Progenitor cell of endocrine pancreas (in vitro differentiated cells): ENCODE measurements at regions not wholly inside any gene's neighbourhood (a gene's known extent, or its start where the extent isn't known, plus 50 kb on each side); places are given as distances from the start of the nearest gene placed in this dataset.

Experiments
- DNase-seq: peaks from one replicate; pipeline ENCODE4 v3.0.0; 2021; ENCODE audit warnings: low spot score; ENCODE audit not compliant: unreplicated experiment
- H3K27ac Mint-ChIP-seq: 2 replicates; pipeline ENCODE4 v1.8.0; 2021; ENCODE audit warnings: mild to moderate bottlenecking, moderate library complexity, mixed read lengths
- H3K27me3 Mint-ChIP-seq: 2 replicates; pipeline ENCODE4 v1.8.0; 2021; ENCODE audit warnings: mixed read lengths
- H3K36me3 Mint-ChIP-seq: 2 replicates; pipeline ENCODE4 v1.8.0; 2022; ENCODE audit warnings: mixed read lengths; ENCODE audit not compliant: insufficient read depth
- H3K4me1 Mint-ChIP-seq: 2 replicates; pipeline ENCODE4 v1.8.0; 2021; ENCODE audit warnings: low read depth, mixed read lengths
- H3K4me3 Mint-ChIP-seq: 2 replicates; pipeline ENCODE4 v1.8.0; 2021; ENCODE audit warnings: low read depth, mild to moderate bottlenecking, moderate library complexity, mixed read lengths
- H3K9me3 Mint-ChIP-seq: 2 replicates; pipeline ENCODE4 v1.8.0; 2021; ENCODE audit warnings: low read depth, mixed read lengths
- TF ChIP-seq, protein P1 (sequence below): fragments of 200-600 bp; sonication (generic); IDR thresholded peaks from one replicate; pipeline ENCODE4 v1.5.0; 2021; ENCODE audit warnings: antibody characterized with exemption, mild to moderate bottlenecking; ENCODE audit not compliant: unreplicated experiment

DNA sequence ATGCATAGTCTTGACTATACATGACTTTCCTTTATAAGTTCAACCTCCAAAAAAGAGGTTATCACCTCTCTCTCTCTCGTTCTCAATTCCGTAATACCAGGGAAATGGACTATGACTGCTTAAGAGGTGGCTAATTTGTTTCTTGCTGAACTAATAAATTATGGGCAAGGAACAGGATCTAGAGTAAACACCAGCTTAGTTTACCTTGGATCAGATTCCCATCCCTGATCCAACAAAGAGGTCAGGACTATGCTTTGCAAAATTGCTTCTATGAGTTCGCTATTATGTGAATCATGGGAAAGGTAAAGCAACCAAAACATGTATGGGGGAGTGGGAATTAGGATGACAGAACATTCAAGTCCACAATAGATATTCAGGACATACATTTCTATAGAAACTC lies 630.7 kb downstream of the HACE1 start:
- Mint-ChIP-seq H3K9me3 (peaks cover 1% of the 10 kb centered on the region), H3K4me3 (no peak overlapping the region), H3K27me3 (no peaks in the 10 kb centered on the region), H3K4me1 (peaks cover 36% of the 10 kb centered on the region), H3K27ac (no peak overlapping the region), H3K36me3 (no peaks in the 10 kb centered on the region)
- DNase-seq = no peak
- TF ChIP-seq, protein P1, sequence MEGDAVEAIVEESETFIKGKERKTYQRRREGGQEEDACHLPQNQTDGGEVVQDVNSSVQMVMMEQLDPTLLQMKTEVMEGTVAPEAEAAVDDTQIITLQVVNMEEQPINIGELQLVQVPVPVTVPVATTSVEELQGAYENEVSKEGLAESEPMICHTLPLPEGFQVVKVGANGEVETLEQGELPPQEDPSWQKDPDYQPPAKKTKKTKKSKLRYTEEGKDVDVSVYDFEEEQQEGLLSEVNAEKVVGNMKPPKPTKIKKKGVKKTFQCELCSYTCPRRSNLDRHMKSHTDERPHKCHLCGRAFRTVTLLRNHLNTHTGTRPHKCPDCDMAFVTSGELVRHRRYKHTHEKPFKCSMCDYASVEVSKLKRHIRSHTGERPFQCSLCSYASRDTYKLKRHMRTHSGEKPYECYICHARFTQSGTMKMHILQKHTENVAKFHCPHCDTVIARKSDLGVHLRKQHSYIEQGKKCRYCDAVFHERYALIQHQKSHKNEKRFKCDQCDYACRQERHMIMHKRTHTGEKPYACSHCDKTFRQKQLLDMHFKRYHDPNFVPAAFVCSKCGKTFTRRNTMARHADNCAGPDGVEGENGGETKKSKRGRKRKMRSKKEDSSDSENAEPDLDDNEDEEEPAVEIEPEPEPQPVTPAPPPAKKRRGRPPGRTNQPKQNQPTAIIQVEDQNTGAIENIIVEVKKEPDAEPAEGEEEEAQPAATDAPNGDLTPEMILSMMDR = no peak

DNA sequence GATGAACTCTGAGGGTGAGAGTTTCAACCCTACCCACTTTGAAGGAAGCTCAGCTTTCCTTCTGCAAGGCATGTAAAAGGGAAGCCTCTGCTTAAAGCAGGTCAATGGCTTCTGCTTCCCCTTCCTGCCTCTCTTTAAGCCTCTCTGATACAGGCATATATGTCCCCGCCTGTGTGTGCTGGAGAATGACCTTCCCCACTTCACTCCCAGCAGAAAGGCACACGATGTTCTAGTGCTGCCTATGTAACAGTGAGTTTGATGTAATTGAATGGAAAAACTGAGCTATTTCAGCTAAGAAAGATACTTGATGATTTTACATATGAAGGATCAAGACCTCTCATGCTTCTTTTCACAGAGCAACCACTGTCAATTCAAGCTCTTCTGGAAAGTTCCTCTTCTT lies 632.2 kb downstream of the HACE1 start:
- H3K27ac Mint-ChIP-seq = no peak overlapping the region
- H3K4me3 Mint-ChIP-seq = no peak overlapping the region
- TF ChIP-seq, protein P1 = no peak
- peaks cover 3% of the 10 kb centered on the region for H3K9me3 Mint-ChIP-seq
- DNase-seq = no peak
- H3K36me3 Mint-ChIP-seq = no peaks in the 10 kb centered on the region
- H3K27me3 Mint-ChIP-seq = no peaks in the 10 kb centered on the region
- peaks cover 36% of the 10 kb centered on the region for H3K4me1 Mint-ChIP-seq

DNA sequence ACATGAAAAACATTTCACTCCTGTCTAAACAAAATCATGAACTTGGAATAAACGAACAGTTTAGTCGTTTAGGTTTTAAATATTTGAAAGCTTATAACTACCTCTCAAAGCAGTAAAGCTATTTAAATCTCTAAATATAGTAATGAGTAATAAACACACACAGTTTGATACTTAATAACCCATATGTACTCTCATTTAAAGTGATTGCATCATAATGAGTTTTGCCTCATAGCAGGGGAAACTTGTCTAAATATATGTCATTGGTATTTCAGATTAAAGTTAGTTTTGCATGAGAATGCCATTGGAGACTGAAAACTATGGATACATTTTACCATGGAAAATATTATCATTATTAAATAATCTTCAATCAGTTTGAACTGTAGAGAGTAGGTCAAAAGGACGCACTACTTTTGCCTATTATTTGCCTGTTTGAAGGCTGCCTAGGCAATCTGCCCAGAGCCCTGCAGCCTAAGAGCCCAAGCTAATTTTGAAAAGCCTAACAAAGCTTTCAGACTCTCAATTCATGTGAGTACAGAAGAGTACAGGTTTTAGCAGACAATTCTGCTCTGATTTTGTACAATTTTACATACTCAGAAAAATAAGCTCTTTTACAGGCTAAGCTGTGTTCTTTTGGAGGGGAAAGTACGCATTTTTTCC lies 632.8 kb downstream of the HACE1 start:
- Mint-ChIP-seq H3K4me3 (no peak overlapping the region), H3K27ac (no peak overlapping the region), H3K4me1 (peaks cover 36% of the 10 kb centered on the region), H3K9me3 (peaks cover 3% of the 10 kb centered on the region), H3K27me3 (no peaks in the 10 kb centered on the region), H3K36me3 (no peaks in the 10 kb centered on the region)
- no peak for DNase-seq
- TF ChIP-seq, protein P1 = no peak

DNA sequence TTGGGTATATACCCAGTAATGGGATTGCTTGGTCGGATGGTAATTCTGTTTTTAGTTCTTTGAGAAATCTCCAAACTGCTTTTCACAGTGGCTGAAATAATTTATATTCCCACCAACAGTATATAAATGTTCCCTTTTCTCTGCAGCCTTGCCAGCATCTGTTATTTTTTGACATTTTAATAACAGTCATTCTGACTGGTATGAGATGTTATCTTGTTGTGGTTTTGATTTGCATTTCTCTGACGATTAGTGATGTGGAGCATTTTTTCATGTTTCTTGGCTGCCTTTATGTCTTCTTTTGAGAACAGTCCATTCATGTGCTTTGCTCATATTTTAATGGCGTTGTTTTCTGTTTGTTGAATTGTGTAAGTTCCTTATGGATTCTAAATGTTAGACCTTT lies 641.6 kb downstream of the HACE1 start:
- Mint-ChIP-seq H3K4me1 (no peaks in the 10 kb centered on the region), H3K27ac (no peak overlapping the region), H3K9me3 (no peaks in the 10 kb centered on the region), H3K4me3 (no peak overlapping the region), H3K27me3 (no peaks in the 10 kb centered on the region), H3K36me3 (no peaks in the 10 kb centered on the region)
- no peak for DNase-seq
- TF ChIP-seq, protein P1 = no peak

DNA sequence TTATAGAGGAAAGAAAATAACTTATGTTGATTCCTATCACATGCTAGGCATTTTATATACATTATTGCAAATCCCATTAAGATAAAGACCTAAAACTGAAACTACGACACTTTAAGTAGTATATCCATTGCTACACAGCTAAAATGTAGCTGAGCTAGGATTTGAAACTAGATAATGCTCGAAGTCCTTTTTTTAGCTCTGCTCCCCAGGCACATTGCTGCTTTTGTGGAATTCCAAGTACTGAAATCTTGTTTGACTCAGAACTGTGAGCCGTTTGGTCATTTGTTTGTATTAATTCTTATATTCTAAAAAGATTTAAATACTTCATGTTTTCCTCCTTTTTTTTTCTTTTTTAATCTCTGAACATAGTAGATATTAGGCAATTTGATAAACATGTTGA lies 644.8 kb downstream of the HACE1 start:
- Mint-ChIP-seq H3K4me1 (no peaks in the 10 kb centered on the region), H3K27me3 (no peaks in the 10 kb centered on the region), H3K4me3 (no peak overlapping the region), H3K27ac (no peak overlapping the region), H3K9me3 (no peaks in the 10 kb centered on the region), H3K36me3 (no peaks in the 10 kb centered on the region)
- TF ChIP-seq, protein P1 = no peak
- DNase-seq = no peak
